HepG2 (cell line): ENCODE measurements at regions not wholly inside any gene's neighbourhood (a gene's known extent, or its start where the extent isn't known, plus 50 kb on each side); places are given as distances from the start of the nearest gene placed in this dataset.
A peak's percentile ranks its signal among the peaks of the same experiment; 100 is the strongest.

Source experiments
- ATAC-seq: fragments of 200-7000 bp; cut with Tn5 transposase; 3 replicates; pipeline ENCODE4 v1.9.1; 2020; ENCODE audit warnings: mild to moderate bottlenecking, moderate library complexity
- BruUV-seq: library from RNA; stranded (reverse); fragments of 400-500 nt; replicated peaks from 2 replicates; lab custom pipeline; 2021; lab: Mats Ljungman, UMichigan
- CTCF ChIA-PET: fragments of 300-600 bp; formaldehyde crosslinking; extraction: SDS; loops from one replicate; lab custom pipeline; 2021; ENCODE audit warnings: low total read pairs, inconsistent platforms, low intra/inter-chr PET ratio; lab: Yijun Ruan, JAX
- POLR2A ChIA-PET: fragments of 350-600 bp; sonication (Branson Sonifier 250); formaldehyde crosslinking; loops from one replicate; lab custom pipeline; 2020; ENCODE audit warnings: antibody characterized with exemption, inconsistent platforms; lab: Yijun Ruan, JAX
- DNase-seq: peaks from one replicate; pipeline ENCODE4 v3.0.0-alpha.2; 2015; ENCODE audit warnings: low spot score
- FAIRE-seq: peaks from 3 replicates; lab custom pipeline; 2011; peaks lifted over from hg19 to GRCh38; lab: Jason Lieb, UNC
- H2AFZ ChIP-seq: one replicate; pipeline ENCODE4 v1.6.1; 2011; ENCODE audit warnings: low read length, inconsistent platforms
- H3K27ac ChIP-seq: fragments of 300-600 bp; 3 replicates; pipeline ENCODE4 v1.8.0; 2011; ENCODE audit warnings: mixed run types, mild to moderate bottlenecking, mixed read lengths, low read length, inconsistent platforms; ENCODE audit not compliant: insufficient read depth; ENCODE audit errors: extremely low read length
- H3K27me3 ChIP-seq, 2 experiments: fragments of 200-600 bp in 1 of 2; 2 replicates in 1 of 2; 3 replicates in 1 of 2; pipeline versions ENCODE4 v1.6.0 to v1.8.0; 2011; ENCODE audit warnings: low read length in 2 of 2, mild to moderate bottlenecking in 2 of 2, moderate library complexity in 2 of 2, inconsistent platforms in 1 of 2; ENCODE audit not compliant: insufficient read depth in 2 of 2, control insufficient read depth in 1 of 2
- H3K36me3 ChIP-seq, 2 experiments: fragments of 200-600 bp in 1 of 2; replicated peaks in 1 of 2; 2 replicates in 1 of 2; 3 replicates in 1 of 2; pipeline versions ENCODE4 v1.5.1 to v1.8.0; 2011; ENCODE audit warnings: low read length in 2 of 2, inconsistent platforms in 1 of 2; ENCODE audit not compliant: insufficient read depth in 2 of 2, control insufficient read depth in 1 of 2
- H3K4me1 ChIP-seq: 2 replicates; pipeline ENCODE4 v1.5.1; 2012; ENCODE audit warnings: low read length, inconsistent platforms; ENCODE audit not compliant: insufficient read depth
- H3K4me2 ChIP-seq: 2 replicates; pipeline ENCODE4 v1.6.0; 2011; ENCODE audit warnings: low read depth, low read length, inconsistent platforms
- H3K4me3 ChIP-seq, 3 experiments: fragments of 200-600 bp in 1 of 3; sonication (generic), shearing (Covaris generic) in 1 of 3; replicated peaks in 1 of 3; 2 replicates each; pipeline ENCODE4 v1.5.1; 2011 to 2016; ENCODE audit warnings: low read length in 3 of 3, inconsistent platforms in 2 of 3, low read depth in 2 of 3, mild to moderate bottlenecking in 2 of 3, control low read depth in 1 of 3, mixed read lengths in 1 of 3; ENCODE audit not compliant: insufficient read depth in 1 of 3
- H3K79me2 ChIP-seq: one replicate; pipeline ENCODE4 v1.6.1; 2011; ENCODE audit warnings: low read length, inconsistent platforms; ENCODE audit not compliant: insufficient read depth
- H3K9ac ChIP-seq: 2 replicates; pipeline ENCODE4 v1.6.0; 2011; ENCODE audit warnings: mild to moderate bottlenecking, low read depth, low read length, inconsistent platforms; ENCODE audit not compliant: insufficient read depth
- H3K9me3 ChIP-seq: 2 replicates; pipeline ENCODE4 v1.5.1; 2012; ENCODE audit warnings: mild to moderate bottlenecking, low read length
- H4K20me1 ChIP-seq: 2 replicates; pipeline ENCODE4 v1.6.0; 2011; ENCODE audit warnings: inconsistent platforms, mild to moderate bottlenecking, low read length, moderate library complexity; ENCODE audit not compliant: insufficient read depth
- ATRX ChIP-seq: sonication (generic); formaldehyde crosslinking; IDR thresholded peaks from 2 replicates; pipeline ENCODE4 v1.4.0; 2020; ENCODE audit warnings: missing genetic modification reagents, borderline replicate concordance
- ETV6 ChIP-seq: sonication (generic); formaldehyde crosslinking; conservative IDR thresholded peaks from 2 replicates; pipeline ENCODE4 v1.4.0; 2020; ENCODE audit warnings: missing genetic modification reagents
- IKZF1 ChIP-seq: fragments of 450-650 bp; IDR thresholded peaks from 2 replicates; pipeline ENCODE4 v1.7.1; 2016
- MAFF ChIP-seq: IDR thresholded peaks from 2 replicates; pipeline ENCODE4 v1.6.1; 2011; ENCODE audit warnings: low read depth, low read length, improper control_type of control experiment
- MAFK ChIP-seq, 2 experiments: IDR thresholded peaks in 1 of 2; conservative IDR thresholded peaks in 1 of 2; 2 replicates each; pipeline ENCODE4 v1.6.1; 2011; ENCODE audit warnings: improper control_type of control experiment in 2 of 2, low read length in 2 of 2
- MIER3 ChIP-seq: IDR thresholded peaks from 2 replicates; pipeline ENCODE4 v1.6.1; 2016; ENCODE audit warnings: missing compliant biosample characterization, borderline replicate concordance
- RAD51 ChIP-seq: fragments of 450-650 bp; IDR thresholded peaks from 2 replicates; pipeline ENCODE4 v1.6.1; 2016; ENCODE audit warnings: borderline replicate concordance
- TCF7L2 ChIP-seq: IDR thresholded peaks from 2 replicates; pipeline ENCODE4 v1.6.1; 2011; ENCODE audit warnings: mild to moderate bottlenecking, low read depth, low read length, moderate library complexity
- ZBTB10 ChIP-seq: sonication (generic); formaldehyde crosslinking; IDR thresholded peaks from 2 replicates; pipeline ENCODE4 v1.4.0; 2020; ENCODE audit warnings: missing genetic modification reagents, borderline replicate concordance
- ZNF20 ChIP-seq: sonication (generic); formaldehyde crosslinking; IDR thresholded peaks from 2 replicates; pipeline ENCODE4 v1.4.0; 2020; ENCODE audit warnings: mild to moderate bottlenecking, moderate library complexity, missing genetic modification reagents
- ZNF335 ChIP-seq: sonication (generic); formaldehyde crosslinking; IDR thresholded peaks from 2 replicates; pipeline ENCODE4 v1.4.0; 2020; ENCODE audit warnings: missing genetic modification reagents
- ZNF569 ChIP-seq: sonication (generic); formaldehyde crosslinking; IDR thresholded peaks from 2 replicates; pipeline ENCODE4 v1.5.0; 2020; ENCODE audit warnings: mild to moderate bottlenecking, missing genetic modification reagents, moderate library complexity, borderline replicate concordance
- ZNF773 ChIP-seq: sonication (generic); formaldehyde crosslinking; IDR thresholded peaks from 2 replicates; pipeline ENCODE4 v1.4.0; 2020; ENCODE audit warnings: missing genetic modification reagents, borderline replicate concordance
- WGBS: methylation state at CpG from one replicate; pipeline ENCODE4 v1.1.6; 2017; ENCODE audit warnings: low lambda C conversion rate; 5-methylcytosine and 5-hydroxymethylcytosine counted together
- in situ Hi-C: cut with HindIII; loops from 2 replicates; pipeline ENCODE4 v1.10.0; 2017; ENCODE audit warnings: low pct_unique_long_range_greater_than_20kb; ENCODE audit not compliant: extremely low pct_ligation_motif_present
- intact Hi-C: fragments of 100-400 bp; cut with micrococcal nuclease; formaldehyde crosslinking; loops from one replicate; pipeline ENCODE4 v1.10.0; 2022; ENCODE audit not compliant: unreplicated experiment
- TF ChIP-seq, protein P1 (sequence below): sonication (generic); formaldehyde crosslinking; conservative IDR thresholded peaks from 2 replicates; pipeline ENCODE4 v1.4.0; 2020; ENCODE audit warnings: missing genetic modification reagents
- TF ChIP-seq, protein P2 (sequence below): IDR thresholded peaks from 2 replicates; pipeline ENCODE4 v1.6.1; 2016; ENCODE audit warnings: missing biosample characterization, missing genetic modification reagents, low read depth

DNA sequence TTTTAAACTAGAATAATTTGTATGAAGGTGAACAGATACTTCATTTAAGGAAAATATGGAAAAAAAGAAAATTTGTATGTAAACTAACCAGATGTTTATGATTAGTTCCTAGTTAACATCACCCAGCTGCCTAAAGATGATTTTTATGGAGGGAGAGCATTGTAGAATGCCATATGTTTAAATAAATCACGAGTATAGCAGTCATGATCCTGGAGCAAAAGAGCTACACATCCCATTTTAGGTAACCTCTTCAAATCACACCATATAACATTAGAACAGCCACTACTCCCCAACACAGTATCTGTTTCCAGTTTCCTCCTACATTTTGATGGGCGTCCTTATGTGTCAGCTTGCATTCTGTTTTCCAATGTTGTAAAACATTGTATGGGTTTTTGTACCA is 571.9 kb upstream of the FAM241A start:
- ATAC-seq (no peak), FAIRE-seq (no peak), DNase-seq (no peak)
- no TSS peak for BruUV-seq
- H3K4me3 ChIP-seq: no peak overlapping the region
- H3K4me2 ChIP-seq: no peak overlapping the region
- H3K9me3 ChIP-seq: no peaks in the 10 kb centered on the region
- no peaks in the 10 kb centered on the region for H3K79me2 ChIP-seq
- no peaks in the 10 kb centered on the region for H4K20me1 ChIP-seq
- 0% methylated on average over 2 of the region's 2 CpGs for WGBS
- H3K27ac ChIP-seq: no peak overlapping the region
- no peak for TF ChIP-seq ZBTB10
- intact Hi-C loops: no loop called here
- no peak overlapping the region for H3K9ac ChIP-seq
- ChIA-PET CTCF (no interaction called here), POLR2A (no interaction called here)
- H3K4me1 ChIP-seq: no peaks in the 10 kb centered on the region
- no peaks in the 10 kb centered on the region for H3K27me3 ChIP-seq
- in situ Hi-C loops: no loop called here
- no peaks in the 10 kb centered on the region for H3K36me3 ChIP-seq
- no peak overlapping the region for H2AFZ ChIP-seq

DNA sequence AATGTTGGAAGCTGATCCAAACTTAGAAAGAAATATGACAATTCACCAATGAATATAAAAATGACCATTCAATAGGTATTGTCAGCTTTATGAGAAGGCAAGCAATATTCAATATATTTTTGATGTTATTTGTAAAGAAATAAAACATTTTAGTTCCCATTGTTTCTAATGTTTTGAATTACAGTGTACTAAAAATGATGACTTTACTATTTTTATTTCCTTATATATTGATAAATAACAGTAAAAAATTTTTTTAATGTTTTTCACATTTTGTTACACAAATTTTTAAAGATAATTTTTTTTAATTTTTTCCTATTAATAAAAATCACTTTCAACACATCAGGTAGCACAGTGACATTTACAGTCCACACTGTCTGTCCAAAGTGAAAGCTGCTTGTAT is 565.5 kb upstream of the FAM241A start:
- Histone ChIP-seq H3K4me1 (no peaks in the 10 kb centered on the region), H3K4me2 (no peak overlapping the region), H3K27me3 (no peaks in the 10 kb centered on the region), H3K27ac (no peak overlapping the region), H3K9me3 (peaks cover 18% of the 10 kb centered on the region), H4K20me1 (no peaks in the 10 kb centered on the region), H3K9ac (no peak overlapping the region), H2AFZ (no peak overlapping the region), H3K4me3 (no peak overlapping the region), H3K36me3 (no peaks in the 10 kb centered on the region), H3K79me2 (no peaks in the 10 kb centered on the region)
- ATAC-seq (no peak), DNase-seq (no peak), FAIRE-seq (no peak)
- CTCF ChIA-PET: no interaction called here
- BruUV-seq: no TSS peak
- POLR2A ChIA-PET: no interaction called here
- in situ Hi-C loops (no loop called here), intact Hi-C loops (no loop called here)
- no peak for TF ChIP-seq RAD51
- TF ChIP-seq ZNF773: no peak
- TF ChIP-seq ZNF335 (CRISPR knock-in tag): no peak
- TF ChIP-seq ZNF20: no peak
- TF ChIP-seq ZNF569 (CRISPR knock-in tag): no peak
- no peak for TF ChIP-seq ETV6 (CRISPR knock-in tag)
- TF ChIP-seq, protein P1, sequence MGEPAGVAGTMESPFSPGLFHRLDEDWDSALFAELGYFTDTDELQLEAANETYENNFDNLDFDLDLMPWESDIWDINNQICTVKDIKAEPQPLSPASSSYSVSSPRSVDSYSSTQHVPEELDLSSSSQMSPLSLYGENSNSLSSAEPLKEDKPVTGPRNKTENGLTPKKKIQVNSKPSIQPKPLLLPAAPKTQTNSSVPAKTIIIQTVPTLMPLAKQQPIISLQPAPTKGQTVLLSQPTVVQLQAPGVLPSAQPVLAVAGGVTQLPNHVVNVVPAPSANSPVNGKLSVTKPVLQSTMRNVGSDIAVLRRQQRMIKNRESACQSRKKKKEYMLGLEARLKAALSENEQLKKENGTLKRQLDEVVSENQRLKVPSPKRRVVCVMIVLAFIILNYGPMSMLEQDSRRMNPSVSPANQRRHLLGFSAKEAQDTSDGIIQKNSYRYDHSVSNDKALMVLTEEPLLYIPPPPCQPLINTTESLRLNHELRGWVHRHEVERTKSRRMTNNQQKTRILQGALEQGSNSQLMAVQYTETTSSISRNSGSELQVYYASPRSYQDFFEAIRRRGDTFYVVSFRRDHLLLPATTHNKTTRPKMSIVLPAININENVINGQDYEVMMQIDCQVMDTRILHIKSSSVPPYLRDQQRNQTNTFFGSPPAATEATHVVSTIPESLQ (CRISPR knock-in tag): no peak
- no peak for TF ChIP-seq TCF7L2
- TF ChIP-seq MIER3 (CRISPR knock-in tag): no peak
- no peak for TF ChIP-seq ATRX
- TF ChIP-seq MAFK (conservative IDR thresholded peaks at IDR 0.05 in 1 of 2, IDR thresholded peaks at IDR 0.05 in 1 of 2; ENCODE audit: low read length in 2 of 2): peak in 1 of 2 experiments; percentile 63; a peak in 2 of 4 replicates
- 0 out of 2 replicates have a peak, but pooled peaks have one; percentile 24 for TF ChIP-seq MAFF
- TF ChIP-seq IKZF1: no peak
- TF ChIP-seq, protein P2, sequence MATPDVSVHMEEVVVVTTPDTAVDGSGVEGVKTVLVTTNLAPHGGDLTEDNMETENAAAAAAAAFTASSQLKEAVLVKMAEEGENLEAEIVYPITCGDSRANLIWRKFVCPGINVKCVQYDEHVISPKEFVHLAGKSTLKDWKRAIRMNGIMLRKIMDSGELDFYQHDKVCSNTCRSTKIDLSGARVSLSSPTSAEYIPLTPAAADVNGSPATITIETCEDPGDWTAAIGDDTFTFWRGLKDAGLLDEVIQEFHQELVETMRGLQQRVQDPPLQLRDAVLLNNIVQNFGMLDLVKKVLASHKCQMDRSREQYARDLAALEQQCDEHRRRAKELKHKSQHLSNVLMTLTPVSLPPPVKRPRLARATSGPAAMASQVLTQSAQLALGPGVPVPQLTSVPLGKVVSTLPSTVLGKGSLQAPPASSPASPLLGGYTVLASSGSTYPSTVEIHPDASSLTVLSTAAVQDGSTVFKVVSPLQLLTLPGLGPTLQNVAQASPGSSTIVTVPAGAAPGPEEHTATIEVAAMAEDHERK (CRISPR knock-in tag): no peak
